Spleen (tissue), 7 donors: ENCODE measurements at regions not wholly inside any gene's neighbourhood (a gene's known extent, or its start where the extent isn't known, plus 50 kb on each side); places are given as distances from the start of the nearest gene placed in this dataset.

Source experiments
- CTCF ChIP-seq, 11 experiments: fragments of 200-600 bp in 7 of 11; fragments of 450-650 bp in 4 of 11; sonication (generic) in 4 of 11; IDR thresholded peaks in 8 of 11; conservative IDR thresholded peaks in 3 of 11; 1 replicate in 7 of 11; 2 replicates in 4 of 11; pipeline versions ENCODE4 v1.4.0 to v1.8.0; 2016 to 2021; ENCODE audit warnings: antibody characterized with exemption in 11 of 11, inconsistent platforms in 4 of 11, mild to moderate bottlenecking in 1 of 11
- POLR2A ChIP-seq, 3 donors: fragments of 450-650 bp; IDR thresholded peaks; one replicate each; pipeline ENCODE4 v1.5.1; 2017; ENCODE audit warnings: antibody characterized with exemption in 3 of 3, mild to moderate bottlenecking in 1 of 3
- POLR2AphosphoS5 ChIP-seq, 3 donors: sonication (generic); formaldehyde crosslinking; IDR thresholded peaks; one replicate each; pipeline ENCODE4 v1.5.1; 2017; ENCODE audit warnings: antibody characterized with exemption in 3 of 3
- donor health status: DM: no; HTN: no; CAD: no; lungs with moderate emphysema.
- donor health status: DM: no; HTN: no; CAD: no.
- donor health status: DM: no; HTN: no; CAD: no.

GRCh38 chr13:31408927-31409326 is 209.2 kb downstream of the B3GLCT start:
- TF ChIP-seq CTCF (IDR thresholded peaks at IDR 0.05 in 8 of 11, conservative IDR thresholded peaks at IDR 0.05 in 3 of 11): no peak
- no peak for TF ChIP-seq POLR2A (IDR thresholded peaks at IDR 0.05)
- no peak for TF ChIP-seq POLR2AphosphoS5 (IDR thresholded peaks at IDR 0.05)
